ENCODE measurements at regions not wholly inside any gene's neighbourhood (a gene's known extent, or its start where the extent isn't known, plus 50 kb on each side); places are given as distances from the start of the nearest gene placed in this dataset.

DNA sequence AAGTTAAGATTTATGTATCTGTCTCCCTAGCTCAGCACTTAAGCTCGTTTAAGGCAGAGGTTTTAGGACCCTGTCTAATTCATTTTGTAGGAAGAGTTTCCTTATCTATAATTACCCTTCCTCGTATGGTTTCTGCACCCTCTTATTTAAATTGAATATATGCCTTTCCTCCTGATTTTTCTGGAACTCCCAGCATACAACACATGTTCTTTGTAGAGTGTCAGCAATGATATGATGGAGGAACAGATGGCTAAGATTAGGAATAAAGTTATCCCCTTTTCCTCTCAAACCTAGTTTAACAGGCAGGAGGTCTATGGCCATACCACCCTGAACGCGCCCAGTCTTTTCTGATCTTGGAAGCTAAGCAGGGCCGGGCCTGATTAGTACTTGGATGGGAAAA is 359.5 kb downstream of the PCDH17 start:
- TF ChIP-seq CTCF (IDR thresholded peaks at IDR 0.05), result no peak
- TF ChIP-seq EP300 (IDR thresholded peaks at IDR 0.05), result no peak
- TF ChIP-seq POLR2AphosphoS5 (IDR thresholded peaks at IDR 0.05), result no peak
- no peak for TF ChIP-seq POLR2A (IDR thresholded peaks at IDR 0.05; ENCODE audit: low read depth)
